PC-3 (cell line): ENCODE measurements at regions not wholly inside any gene's neighbourhood (a gene's known extent, or its start where the extent isn't known, plus 50 kb on each side); places are given as distances from the start of the nearest gene placed in this dataset.
"Not testable (repeated sequence)": the region's sequence is repeated elsewhere in the genome, so short reads cannot be mapped to it uniquely, and the experiment has no call there.

Experiments
- ATAC-seq: fragments of 200-7000 bp; cut with Tn5 transposase; 2 replicates; pipeline ENCODE4 v1.9.1; 2020; ENCODE audit warnings: mild to moderate bottlenecking, moderate library complexity
- BruUV-seq: library from RNA; stranded (reverse); fragments of 400-500 nt; replicated peaks from 2 replicates; lab custom pipeline; 2021; lab: Mats Ljungman, UMichigan
- CTCF ChIA-PET: fragments of 300-600 bp; sonication (Branson Sonifier 250); formaldehyde crosslinking; loops from one replicate; lab custom pipeline; 2022; ENCODE audit warnings: antibody characterized with exemption; lab: Charles Lee
- POLR2A ChIA-PET: fragments of 300-600 bp; sonication (Branson Sonifier 250); formaldehyde crosslinking; loops from one replicate; lab custom pipeline; 2022; ENCODE audit warnings: antibody characterized with exemption; ENCODE audit not compliant: unreplicated experiment; lab: Charles Lee
- DNase-seq: peaks from one replicate; pipeline ENCODE4 v3.0.0-alpha.2; 2015
- H2AFZ ChIP-seq: fragments of 300-600 bp; sonication (generic); 2 replicates; pipeline ENCODE4 v1.6.0; 2016; ENCODE audit warnings: antibody characterized with exemption, low read length
- H3F3A ChIP-seq: fragments of 300-600 bp; sonication (generic); one replicate; pipeline ENCODE4 v1.6.0; 2017; ENCODE audit warnings: antibody characterized with exemption, low read length, control low read depth, mild to moderate bottlenecking; ENCODE audit not compliant: unreplicated experiment
- H3K27ac ChIP-seq: fragments of 300-600 bp; sonication (generic); 2 replicates; pipeline ENCODE4 v1.5.1; 2016; ENCODE audit warnings: mild to moderate bottlenecking, low read length
- H3K27me3 ChIP-seq: fragments of 300-600 bp; sonication (generic); 2 replicates; pipeline ENCODE4 v1.6.1; 2016; ENCODE audit warnings: low read length, mixed read lengths
- H3K36me3 ChIP-seq: fragments of 300-600 bp; sonication (generic); 2 replicates; pipeline ENCODE4 v1.6.1; 2016; ENCODE audit warnings: low read depth, mixed run types, low read length, mixed read lengths
- H3K4me1 ChIP-seq: fragments of 300-600 bp; sonication (generic); 2 replicates; pipeline ENCODE4 v1.5.1; 2016; ENCODE audit warnings: low read length; ENCODE audit not compliant: insufficient read depth
- H3K4me2 ChIP-seq: fragments of 300-600 bp; sonication (generic); 2 replicates; pipeline ENCODE4 v1.6.0; 2016; ENCODE audit warnings: low read length
- H3K4me3 ChIP-seq: fragments of 300-600 bp; sonication (generic); 2 replicates; pipeline ENCODE4 v1.5.1; 2016; ENCODE audit warnings: mild to moderate bottlenecking, low read length, mixed read lengths
- H3K79me2 ChIP-seq: fragments of 300-600 bp; sonication (generic); 2 replicates; pipeline ENCODE4 v1.6.1; 2017; ENCODE audit warnings: low read length, mixed read lengths
- H3K9ac ChIP-seq: fragments of 300-600 bp; sonication (generic); 2 replicates; pipeline ENCODE4 v1.6.0; 2016; ENCODE audit warnings: mild to moderate bottlenecking, low read length
- H3K9me2 ChIP-seq: fragments of 300-600 bp; sonication (generic); replicated peaks from 2 replicates; pipeline ENCODE4 v1.6.1; 2016; ENCODE audit warnings: mixed run types, low read length, mixed read lengths
- H3K9me3 ChIP-seq: fragments of 300-600 bp; sonication (generic); 2 replicates; pipeline ENCODE4 v1.6.1; 2016; ENCODE audit warnings: low read length, mixed read lengths
- H4K20me1 ChIP-seq: fragments of 300-600 bp; sonication (generic); 2 replicates; pipeline ENCODE4 v1.6.1; 2016; ENCODE audit warnings: low read length, mixed read lengths
- CTCF ChIP-seq: fragments of 300-600 bp; sonication (generic); conservative IDR thresholded peaks from 2 replicates; pipeline ENCODE4 v1.5.1; 2017; ENCODE audit warnings: antibody characterized with exemption, low read depth, mild to moderate bottlenecking, low read length
- EZH2 ChIP-seq: fragments of 300-600 bp; sonication (generic); IDR thresholded peaks from one replicate; pipeline ENCODE4 v1.6.1; 2017; ENCODE audit warnings: antibody characterized with exemption, mild to moderate bottlenecking, low read length; ENCODE audit not compliant: unreplicated experiment
- EZH2phosphoT487 ChIP-seq: fragments of 300-600 bp; sonication (generic); IDR thresholded peaks from 2 replicates; pipeline ENCODE4 v1.6.1; 2018; ENCODE audit warnings: mild to moderate bottlenecking, antibody characterized with exemption, low read length, borderline replicate concordance
- intact Hi-C: fragments of 100-400 bp; cut with micrococcal nuclease; formaldehyde crosslinking; loops from 2 replicates; pipeline ENCODE4 v1.9.0; 2023

DNA sequence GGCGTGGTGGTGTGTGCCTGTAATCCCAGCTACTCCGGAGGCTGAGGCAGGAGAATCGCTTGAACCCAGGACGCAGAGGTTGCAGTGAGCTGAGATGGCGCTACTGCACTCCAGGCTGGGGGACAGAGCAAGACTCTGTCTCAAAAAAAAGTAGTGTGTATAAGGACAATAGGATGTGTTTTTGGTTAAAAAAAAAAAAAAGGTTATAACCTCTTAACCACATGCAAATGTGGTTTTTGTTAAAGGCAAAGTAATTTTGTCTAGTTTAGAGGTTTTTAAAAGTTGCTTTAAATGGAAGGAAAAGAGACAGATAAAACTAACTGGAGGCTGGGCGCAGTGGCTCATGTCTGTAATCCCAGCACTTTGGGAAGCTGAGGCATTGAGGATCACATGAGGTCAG lies 92.8 kb upstream of the ACSL3 start:
- H3K4me2 ChIP-seq, H3K79me2 ChIP-seq, POLR2A ChIA-PET, H3F3A ChIP-seq, DNase-seq, BruUV-seq, H3K36me3 ChIP-seq, H2AFZ ChIP-seq, intact Hi-C loops, H3K4me3 ChIP-seq, H3K9me3 ChIP-seq, CTCF ChIA-PET, H3K27ac ChIP-seq, H3K9ac ChIP-seq, H4K20me1 ChIP-seq, H3K4me1 ChIP-seq, H3K9me2 ChIP-seq, ATAC-seq, H3K27me3 ChIP-seq: not testable (repeated sequence)

GRCh38 chr2:222769446-222769845 lies 91.4 kb upstream of the ACSL3 start:
- ChIA-PET CTCF (no interaction called here), POLR2A (no interaction called here)
- Histone ChIP-seq H3K4me3 (no peak overlapping the region), H3K4me2 (no peak overlapping the region), H3K9me3 (no peaks in the 10 kb centered on the region), H3K36me3 (no peaks in the 10 kb centered on the region), H3K9me2 (no peaks in the 10 kb centered on the region), H4K20me1 (no peaks in the 10 kb centered on the region), H3K27ac (no peak overlapping the region), H3K9ac (no peak overlapping the region), H3K79me2 (no peaks in the 10 kb centered on the region), H3K27me3 (no peaks in the 10 kb centered on the region), H2AFZ (no peak overlapping the region), H3F3A (no peaks in the 10 kb centered on the region), H3K4me1 (no peaks in the 10 kb centered on the region)
- no peak for DNase-seq
- intact Hi-C loops, result no loop called here
- BruUV-seq, result no TSS peak
- no peak for ATAC-seq
- no peak for TF ChIP-seq CTCF
- TF ChIP-seq EZH2phosphoT487, result no peak
- no peak for TF ChIP-seq EZH2

GRCh38 chr2:222769941-222770340 lies 90.9 kb upstream of the ACSL3 start:
- no peak overlapping the region for H3K4me2 ChIP-seq
- H3K9ac ChIP-seq, result no peak overlapping the region
- no peaks in the 10 kb centered on the region for H3K9me2 ChIP-seq
- no peak overlapping the region for H3K4me3 ChIP-seq
- H3K36me3 ChIP-seq, result no peaks in the 10 kb centered on the region
- POLR2A ChIA-PET, result no interaction called here
- no peaks in the 10 kb centered on the region for H3K27me3 ChIP-seq
- H3K79me2 ChIP-seq, result no peaks in the 10 kb centered on the region
- no peaks in the 10 kb centered on the region for H3F3A ChIP-seq
- BruUV-seq, result no TSS peak
- no peaks in the 10 kb centered on the region for H3K9me3 ChIP-seq
- H3K4me1 ChIP-seq, result peaks cover under 1% of the 10 kb centered on the region; the same call in 1 of the 2 replicates
- H2AFZ ChIP-seq, result no peak overlapping the region
- no peak for DNase-seq
- no peak overlapping the region for H3K27ac ChIP-seq
- intact Hi-C loops, result no loop called here
- no peak for ATAC-seq
- no peaks in the 10 kb centered on the region for H4K20me1 ChIP-seq
- CTCF ChIA-PET, result no interaction called here
- TF ChIP-seq CTCF, result no peak
- no peak for TF ChIP-seq EZH2
- TF ChIP-seq EZH2phosphoT487, result no peak
